ENCODE measurements at regions not wholly inside any gene's neighbourhood (a gene's known extent, or its start where the extent isn't known, plus 50 kb on each side); places are given as distances from the start of the nearest gene placed in this dataset.
A peak's percentile ranks its signal among the peaks of the same experiment; 100 is the strongest.

DNA sequence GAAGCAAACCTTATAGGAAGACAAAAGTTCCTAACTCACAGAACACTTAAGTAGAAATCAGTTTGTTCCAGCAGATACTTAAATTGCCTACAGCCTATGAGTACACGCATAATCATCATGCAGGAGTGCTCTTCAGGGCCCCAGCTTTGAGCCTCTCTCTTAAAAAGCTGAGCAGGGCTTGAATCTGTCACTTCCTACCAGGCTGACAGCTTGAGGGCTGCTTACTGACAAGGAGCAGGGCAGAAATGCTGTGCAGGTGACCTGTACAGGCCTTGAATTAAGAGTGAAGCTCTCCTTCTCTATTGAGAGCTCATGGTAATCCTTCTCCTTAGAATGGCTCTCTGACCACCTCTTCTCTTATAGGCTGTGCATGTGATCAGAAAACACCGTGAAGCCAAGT lies 66.5 kb upstream of the MAST4 start:
- ATAC-seq (ENCODE audit: low read depth) (no peak), DNase-seq (ENCODE audit: low spot score) (no peak)
- Histone ChIP-seq H3K27me3 (ENCODE audit: insufficient read depth, poor library complexity, severe bottlenecking) (no peaks in the 10 kb centered on the region), H3K27ac (ENCODE audit: poor library complexity, severe bottlenecking) (no peak overlapping the region), H3K4me1 (ENCODE audit: insufficient read depth, poor library complexity, severe bottlenecking) (no peaks in the 10 kb centered on the region), H3K36me3 (ENCODE audit: low read depth) (no peaks in the 10 kb centered on the region), H3K4me3 (ENCODE audit: severe bottlenecking) (no peak overlapping the region), H3K9me3 (ENCODE audit: severe bottlenecking) (no peaks in the 10 kb centered on the region)
- TF ChIP-seq, protein P1, sequence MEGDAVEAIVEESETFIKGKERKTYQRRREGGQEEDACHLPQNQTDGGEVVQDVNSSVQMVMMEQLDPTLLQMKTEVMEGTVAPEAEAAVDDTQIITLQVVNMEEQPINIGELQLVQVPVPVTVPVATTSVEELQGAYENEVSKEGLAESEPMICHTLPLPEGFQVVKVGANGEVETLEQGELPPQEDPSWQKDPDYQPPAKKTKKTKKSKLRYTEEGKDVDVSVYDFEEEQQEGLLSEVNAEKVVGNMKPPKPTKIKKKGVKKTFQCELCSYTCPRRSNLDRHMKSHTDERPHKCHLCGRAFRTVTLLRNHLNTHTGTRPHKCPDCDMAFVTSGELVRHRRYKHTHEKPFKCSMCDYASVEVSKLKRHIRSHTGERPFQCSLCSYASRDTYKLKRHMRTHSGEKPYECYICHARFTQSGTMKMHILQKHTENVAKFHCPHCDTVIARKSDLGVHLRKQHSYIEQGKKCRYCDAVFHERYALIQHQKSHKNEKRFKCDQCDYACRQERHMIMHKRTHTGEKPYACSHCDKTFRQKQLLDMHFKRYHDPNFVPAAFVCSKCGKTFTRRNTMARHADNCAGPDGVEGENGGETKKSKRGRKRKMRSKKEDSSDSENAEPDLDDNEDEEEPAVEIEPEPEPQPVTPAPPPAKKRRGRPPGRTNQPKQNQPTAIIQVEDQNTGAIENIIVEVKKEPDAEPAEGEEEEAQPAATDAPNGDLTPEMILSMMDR (IDR thresholded peaks at IDR 0.05; ENCODE audit: poor library complexity, severe bottlenecking), result no peak

DNA sequence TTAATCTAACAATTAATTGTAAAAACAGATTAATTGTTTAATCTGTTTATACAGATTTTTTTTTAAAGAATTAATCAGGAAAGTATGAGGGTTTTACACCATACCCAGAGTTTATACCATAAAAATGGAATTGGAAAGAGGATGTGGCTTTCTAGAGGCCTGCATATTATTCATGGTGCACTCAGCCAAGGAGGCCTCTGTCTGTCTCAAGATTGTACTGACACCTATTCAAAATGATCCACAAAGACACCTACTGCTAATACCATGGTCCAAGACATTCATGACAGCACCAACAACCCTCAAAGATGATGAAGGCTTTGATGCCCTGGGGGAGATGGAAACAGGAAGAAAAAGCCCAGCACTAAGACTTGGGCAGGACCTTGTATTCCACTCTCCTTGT lies 58.1 kb upstream of the MAST4 start:
- DNase-seq (ENCODE audit: low spot score) (no peak), ATAC-seq (ENCODE audit: low read depth) (no peak)
- no peak overlapping the region for H3K4me3 ChIP-seq (ENCODE audit: severe bottlenecking)
- TF ChIP-seq, protein P1 (IDR thresholded peaks at IDR 0.05; ENCODE audit: poor library complexity, severe bottlenecking), result no peak
- peak overlapping the region; percentile 33 for H3K27ac ChIP-seq (ENCODE audit: poor library complexity, severe bottlenecking)
- H3K27me3 ChIP-seq (ENCODE audit: insufficient read depth, poor library complexity, severe bottlenecking), result no peaks in the 10 kb centered on the region
- H3K9me3 ChIP-seq (ENCODE audit: severe bottlenecking), result no peaks in the 10 kb centered on the region
- H3K36me3 ChIP-seq (ENCODE audit: low read depth), result no peaks in the 10 kb centered on the region
- peaks cover 19% of the 10 kb centered on the region for H3K4me1 ChIP-seq (ENCODE audit: insufficient read depth, poor library complexity, severe bottlenecking)

DNA sequence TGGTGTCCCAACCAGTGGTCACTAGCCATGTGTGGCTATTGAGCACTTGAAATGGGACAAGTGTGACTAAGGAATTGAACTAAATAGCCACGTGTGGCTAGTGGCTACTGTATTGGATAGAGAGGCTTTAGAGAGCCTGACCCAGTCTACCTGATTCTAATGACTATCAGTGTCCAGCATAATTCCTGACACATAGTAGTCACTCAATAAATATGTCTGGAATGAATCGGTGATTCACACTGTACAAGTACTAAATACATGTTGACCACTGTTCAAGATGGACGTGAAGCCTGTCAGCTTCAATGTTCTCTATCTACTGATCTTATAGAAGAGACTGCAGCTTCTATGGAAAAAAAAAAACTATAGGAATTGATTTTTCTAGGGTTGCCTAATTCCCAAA lies 57.7 kb upstream of the MAST4 start:
- peak; percentile 88 for ATAC-seq (ENCODE audit: low read depth)
- Histone ChIP-seq H3K27ac (ENCODE audit: poor library complexity, severe bottlenecking) (peak overlapping the region; percentile 33), H3K4me1 (ENCODE audit: insufficient read depth, poor library complexity, severe bottlenecking) (peaks cover 19% of the 10 kb centered on the region), H3K9me3 (ENCODE audit: severe bottlenecking) (no peaks in the 10 kb centered on the region), H3K27me3 (ENCODE audit: insufficient read depth, poor library complexity, severe bottlenecking) (no peaks in the 10 kb centered on the region), H3K36me3 (ENCODE audit: low read depth) (no peaks in the 10 kb centered on the region), H3K4me3 (ENCODE audit: severe bottlenecking) (no peak overlapping the region)
- TF ChIP-seq, protein P1 (IDR thresholded peaks at IDR 0.05; ENCODE audit: poor library complexity, severe bottlenecking), result no peak
- no peak for DNase-seq (ENCODE audit: low spot score)

DNA sequence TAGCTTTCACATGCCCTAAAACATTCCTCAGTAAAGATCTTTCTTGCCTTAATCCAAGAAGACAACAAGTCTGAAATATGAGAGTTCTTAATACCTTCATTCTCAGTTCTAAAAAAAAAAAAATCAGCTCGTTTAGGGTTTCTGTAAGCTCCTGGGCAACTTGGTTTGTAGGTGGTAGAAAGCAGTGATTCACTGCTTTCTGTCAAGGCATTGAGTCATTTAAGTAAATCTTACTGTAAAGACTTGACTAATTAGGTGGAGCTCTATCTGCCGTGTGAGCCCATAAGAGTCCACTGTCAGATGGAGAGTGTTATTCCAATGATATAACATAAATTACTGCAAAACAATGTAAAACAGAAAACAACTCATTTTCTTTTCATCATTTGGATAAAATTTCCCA lies 56.1 kb upstream of the MAST4 start:
- ATAC-seq (ENCODE audit: low read depth), result peak; percentile 91
- H3K9me3 ChIP-seq (ENCODE audit: severe bottlenecking), result no peaks in the 10 kb centered on the region

DNA sequence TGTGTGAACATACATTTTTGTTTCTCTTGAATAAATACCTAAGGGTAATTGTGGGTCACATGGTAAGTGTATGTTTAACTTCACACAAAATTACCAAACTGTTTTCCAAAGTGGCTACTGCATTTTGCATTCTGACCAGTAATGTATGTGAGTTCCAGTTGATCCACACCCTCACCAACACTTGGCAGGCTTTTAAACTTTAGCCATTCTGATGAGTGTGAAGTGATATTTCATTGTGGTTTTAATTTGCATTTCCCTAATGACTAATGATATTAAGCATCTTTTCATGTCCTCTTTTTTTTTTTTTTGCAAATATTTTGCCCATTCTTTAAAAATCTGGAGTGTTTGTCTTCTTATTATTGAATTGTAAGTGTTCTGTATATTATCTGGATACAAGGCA lies 53.5 kb upstream of the MAST4 start:
- Histone ChIP-seq H3K27me3 (ENCODE audit: insufficient read depth, poor library complexity, severe bottlenecking) (no peaks in the 10 kb centered on the region), H3K4me3 (ENCODE audit: severe bottlenecking) (no peak overlapping the region), H3K27ac (ENCODE audit: poor library complexity, severe bottlenecking) (no peak overlapping the region), H3K4me1 (ENCODE audit: insufficient read depth, poor library complexity, severe bottlenecking) (peaks cover 19% of the 10 kb centered on the region), H3K9me3 (ENCODE audit: severe bottlenecking) (peaks cover 2% of the 10 kb centered on the region), H3K36me3 (ENCODE audit: low read depth) (no peaks in the 10 kb centered on the region)
- no peak for DNase-seq (ENCODE audit: low spot score)
- no peak for ATAC-seq (ENCODE audit: low read depth)
- TF ChIP-seq, protein P1 (IDR thresholded peaks at IDR 0.05; ENCODE audit: poor library complexity, severe bottlenecking), result no peak

More for the DNA sequence above, 56.1 kb upstream of the MAST4 start:
- H3K4me3 ChIP-seq (ENCODE audit: severe bottlenecking), result no peak overlapping the region
- H3K27me3 ChIP-seq (ENCODE audit: insufficient read depth, poor library complexity, severe bottlenecking), result no peaks in the 10 kb centered on the region
- no peak for DNase-seq (ENCODE audit: low spot score)
- TF ChIP-seq, protein P1 (IDR thresholded peaks at IDR 0.05; ENCODE audit: poor library complexity, severe bottlenecking), result no peak
- H3K27ac ChIP-seq (ENCODE audit: poor library complexity, severe bottlenecking), result peak overlapping the region; percentile 33
- no peaks in the 10 kb centered on the region for H3K36me3 ChIP-seq (ENCODE audit: low read depth)
- H3K4me1 ChIP-seq (ENCODE audit: insufficient read depth, poor library complexity, severe bottlenecking), result peaks cover 19% of the 10 kb centered on the region

Data from RWPE2 (cell line).